BJ (cell line): ENCODE measurements at regions not wholly inside any gene's neighbourhood (a gene's known extent, or its start where the extent isn't known, plus 50 kb on each side); places are given as distances from the start of the nearest gene placed in this dataset.

Experiments used
- CTCF ChIA-PET: fragments of 350-600 bp; formaldehyde crosslinking; extraction: SDS; loops from one replicate; lab custom pipeline; 2021; ENCODE audit warnings: antibody characterized with exemption, inconsistent platforms; lab: Yijun Ruan, JAX
- POLR2A ChIA-PET: fragments of 300-600 bp; sonication (Branson Sonifier 250); formaldehyde crosslinking; extraction: SDS; loops from one replicate; lab custom pipeline; 2021; ENCODE audit warnings: antibody characterized with exemption; lab: Charles Lee
- DNase-seq: peaks from one replicate; pipeline ENCODE4 v3.0.0-alpha.2; 2011; ENCODE audit warnings: low read depth
- H3K27me3 ChIP-seq: 2 replicates; pipeline ENCODE4 v1.6.0; 2011; ENCODE audit warnings: low read length; ENCODE audit not compliant: control insufficient read depth, insufficient read depth
- H3K36me3 ChIP-seq: 2 replicates; pipeline ENCODE4 v1.5.1; 2011; ENCODE audit warnings: low read length; ENCODE audit not compliant: control insufficient read depth, insufficient read depth
- H3K4me3 ChIP-seq: 2 replicates; pipeline ENCODE4 v1.5.1; 2011; ENCODE audit warnings: low read depth, mild to moderate bottlenecking, control low read depth, low read length
- CTCF ChIP-seq: IDR thresholded peaks from 2 replicates; pipeline ENCODE4 v1.5.1; 2011; ENCODE audit warnings: low read depth, mild to moderate bottlenecking, control low read depth, inconsistent platforms, low read length, moderate library complexity; ENCODE audit not compliant: insufficient read depth

DNA sequence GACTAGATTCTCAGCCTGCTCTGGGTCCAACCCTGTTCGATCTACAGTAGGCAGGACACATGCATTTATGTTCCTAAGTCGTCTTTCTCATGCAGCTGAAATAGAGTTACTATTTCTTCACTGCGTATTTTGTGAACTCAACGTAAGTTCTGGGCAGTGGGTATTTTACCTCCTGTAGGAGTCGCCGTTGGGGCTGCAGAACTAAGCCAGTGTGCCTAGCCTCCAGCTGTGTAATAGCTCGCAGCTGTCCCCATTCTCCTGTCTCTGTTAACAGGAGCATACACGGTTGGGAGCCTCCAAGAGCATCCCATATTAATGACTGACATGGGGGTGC is 58.4 kb upstream of the HRH1 start:
- ChIA-PET POLR2A (interaction anchor here (1.4 kb wide), 1 partner anchor 22 kb away, joined by 3 read pairs; no protein-coding TSS in a partner anchor), CTCF (interaction anchor here (0.8 to 4.6 kb wide), 4 partner anchors 35 to 239 kb away, joined by 3 to 19 read pairs (median 4); no protein-coding TSS in a partner anchor)
- H3K27me3 ChIP-seq, result no peaks in the 10 kb centered on the region
- 0 out of 2 replicates have a peak, but pooled peaks have one; percentile 21 for TF ChIP-seq CTCF
- H3K36me3 ChIP-seq, result no peaks in the 10 kb centered on the region
- no peak for DNase-seq
- no peak overlapping the region for H3K4me3 ChIP-seq

DNA sequence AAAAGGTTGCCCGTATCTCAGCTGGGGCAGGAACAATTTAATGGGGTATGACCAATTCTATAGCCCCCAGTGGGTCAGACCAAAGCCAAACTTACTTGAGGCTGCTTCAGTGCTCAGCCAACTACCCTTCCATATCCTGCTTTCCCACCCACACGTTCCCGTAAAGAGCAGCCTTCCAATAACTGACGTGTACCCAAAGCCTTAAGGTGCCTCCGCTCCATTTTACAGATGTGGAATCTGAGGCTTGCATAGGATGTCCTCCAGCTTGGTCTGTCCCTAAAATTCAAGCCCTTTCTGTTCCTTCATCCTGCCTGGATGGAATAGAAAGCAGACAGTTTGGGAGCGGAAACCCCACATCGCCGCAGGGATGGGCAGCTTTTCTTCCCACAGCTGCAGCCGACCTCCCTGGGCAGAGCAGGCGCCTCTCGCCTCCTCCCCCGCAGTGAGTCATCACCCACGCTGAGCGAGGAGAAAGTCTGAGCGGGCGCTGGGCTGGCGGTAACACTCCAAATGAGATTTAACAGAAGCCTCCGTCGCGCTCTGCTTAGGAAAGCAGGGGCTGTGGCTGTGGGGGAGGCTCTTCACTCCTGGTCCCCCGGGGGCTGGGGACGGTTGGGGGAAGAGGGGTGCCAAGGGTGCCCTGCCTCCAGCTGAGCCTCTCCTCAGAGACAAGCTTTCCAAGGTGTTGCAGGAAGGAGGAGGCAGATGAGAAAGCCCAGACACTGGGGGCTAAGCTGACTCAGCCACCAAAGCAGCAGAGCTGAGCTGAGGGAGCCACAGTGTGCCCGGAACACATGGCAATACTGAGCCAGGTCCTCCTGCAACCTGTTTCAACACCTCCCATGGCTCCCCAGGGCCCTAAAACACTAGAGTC is 57.8 kb upstream of the HRH1 start:
- peak; percentile 58 for DNase-seq
- ChIA-PET POLR2A (interaction anchor here (0.7 to 1.4 kb wide), 2 partner anchors 22 to 825 kb away, joined by 3 read pairs; no protein-coding TSS in a partner anchor), CTCF (interaction anchor here (0.8 to 4.6 kb wide), 3 partner anchors 36 to 115 kb away, joined by 3 to 19 read pairs (median 5); no protein-coding TSS in a partner anchor)
- no peak for TF ChIP-seq CTCF
- H3K4me3 ChIP-seq, result peak overlapping the region; percentile 38
- no peaks in the 10 kb centered on the region for H3K27me3 ChIP-seq
- no peaks in the 10 kb centered on the region for H3K36me3 ChIP-seq

DNA sequence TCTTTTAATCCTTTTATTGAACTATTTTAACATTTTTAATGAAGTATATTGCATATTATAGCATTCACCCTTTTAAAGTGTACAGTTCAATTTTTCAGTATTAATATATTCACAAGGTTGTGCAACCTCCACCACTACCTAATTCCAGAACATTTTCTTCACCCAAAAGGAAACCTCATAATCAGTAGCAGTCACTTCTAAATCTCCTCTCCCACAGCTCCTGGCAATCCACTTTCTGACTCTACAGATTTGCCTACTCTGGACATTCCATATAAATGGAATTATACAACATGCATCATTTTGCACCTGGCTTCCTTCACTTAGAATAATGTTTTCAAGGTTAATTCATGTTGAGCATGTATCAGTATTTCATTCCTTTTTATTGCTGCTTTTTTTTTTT is 55.0 kb upstream of the HRH1 start:
- CTCF ChIA-PET, result no interaction called here
- no peak for TF ChIP-seq CTCF

More for the DNA sequence above, 55.0 kb upstream of the HRH1 start:
- H3K27me3 ChIP-seq, result no peaks in the 10 kb centered on the region
- DNase-seq, result no peak
- no peak overlapping the region for H3K4me3 ChIP-seq
- no peaks in the 10 kb centered on the region for H3K36me3 ChIP-seq
- POLR2A ChIA-PET, result no interaction called here
